Adrenal gland (tissue), 5 donors: ENCODE measurements at regions not wholly inside any gene's neighbourhood (a gene's known extent, or its start where the extent isn't known, plus 50 kb on each side); places are given as distances from the start of the nearest gene placed in this dataset.

ENCODE experiments used
- POLR2A ChIP-seq, 2 donors: fragments of 450-650 bp; IDR thresholded peaks; one replicate each; pipeline ENCODE4 v1.6.1; 2017; ENCODE audit warnings: antibody characterized with exemption in 2 of 2, mild to moderate bottlenecking in 2 of 2, moderate library complexity in 1 of 2
- TF ChIP-seq, protein P1 (sequence below), 6 experiments: fragments of 450-650 bp in 4 of 6; fragments of 200-600 bp in 2 of 6; sonication (generic) in 1 of 6; IDR thresholded peaks; 1 replicate in 5 of 6; 2 replicates in 1 of 6; pipeline versions ENCODE4 v1.5.1 to v1.8.0; 2016 to 2021; ENCODE audit warnings: antibody characterized with exemption in 6 of 6, mild to moderate bottlenecking in 2 of 6, moderate library complexity in 1 of 6
- donor health status: DM: no; HTN: no; CAD: no.

DNA sequence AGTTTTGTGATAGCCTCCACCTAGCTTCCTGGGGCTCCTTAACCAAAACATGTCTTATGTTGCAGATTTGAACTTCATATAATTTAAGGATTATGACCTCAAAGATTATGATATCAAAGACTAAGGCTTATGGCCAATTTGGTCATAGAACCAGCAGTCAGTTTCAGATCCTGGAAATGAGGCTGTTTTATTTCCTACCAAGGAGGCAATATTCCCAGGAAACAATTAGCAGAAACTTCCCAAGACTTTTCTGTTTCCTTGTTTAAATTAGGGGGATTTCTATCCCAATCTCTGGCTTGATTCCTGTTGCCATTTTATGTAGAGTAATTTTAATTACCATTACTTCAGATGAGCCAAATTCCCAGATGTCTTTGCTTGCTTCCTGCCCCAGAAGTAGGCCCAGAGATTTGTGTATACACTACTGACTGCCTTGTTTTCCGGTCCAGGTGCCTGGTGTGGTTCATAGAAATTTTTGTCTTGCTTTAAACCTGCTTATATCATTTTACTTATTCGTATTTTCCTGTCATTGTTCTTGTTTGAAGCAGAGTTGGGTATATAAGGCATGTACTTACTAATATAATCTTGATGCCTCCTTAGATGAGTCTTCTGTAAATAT lies 119.2 kb upstream of the TMEM170B start:
- TF ChIP-seq, protein P1, sequence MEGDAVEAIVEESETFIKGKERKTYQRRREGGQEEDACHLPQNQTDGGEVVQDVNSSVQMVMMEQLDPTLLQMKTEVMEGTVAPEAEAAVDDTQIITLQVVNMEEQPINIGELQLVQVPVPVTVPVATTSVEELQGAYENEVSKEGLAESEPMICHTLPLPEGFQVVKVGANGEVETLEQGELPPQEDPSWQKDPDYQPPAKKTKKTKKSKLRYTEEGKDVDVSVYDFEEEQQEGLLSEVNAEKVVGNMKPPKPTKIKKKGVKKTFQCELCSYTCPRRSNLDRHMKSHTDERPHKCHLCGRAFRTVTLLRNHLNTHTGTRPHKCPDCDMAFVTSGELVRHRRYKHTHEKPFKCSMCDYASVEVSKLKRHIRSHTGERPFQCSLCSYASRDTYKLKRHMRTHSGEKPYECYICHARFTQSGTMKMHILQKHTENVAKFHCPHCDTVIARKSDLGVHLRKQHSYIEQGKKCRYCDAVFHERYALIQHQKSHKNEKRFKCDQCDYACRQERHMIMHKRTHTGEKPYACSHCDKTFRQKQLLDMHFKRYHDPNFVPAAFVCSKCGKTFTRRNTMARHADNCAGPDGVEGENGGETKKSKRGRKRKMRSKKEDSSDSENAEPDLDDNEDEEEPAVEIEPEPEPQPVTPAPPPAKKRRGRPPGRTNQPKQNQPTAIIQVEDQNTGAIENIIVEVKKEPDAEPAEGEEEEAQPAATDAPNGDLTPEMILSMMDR (IDR thresholded peaks at IDR 0.05), result no peak
- no peak for TF ChIP-seq POLR2A (IDR thresholded peaks at IDR 0.05)
